Hepatocyte (in vitro differentiated cells): ENCODE measurements at regions not wholly inside any gene's neighbourhood (a gene's known extent, or its start where the extent isn't known, plus 50 kb on each side); places are given as distances from the start of the nearest gene placed in this dataset.

Experiments
- EZH2 ChIP-seq: fragments of 200-600 bp; sonication (generic); IDR thresholded peaks from 2 replicates; pipeline ENCODE4 v1.6.1; 2016; ENCODE audit warnings: antibody characterized with exemption, mild to moderate bottlenecking, borderline replicate concordance
- EZH2phosphoT487 ChIP-seq: fragments of 200-600 bp; sonication (generic); IDR thresholded peaks from one replicate; pipeline ENCODE4 v1.6.1; 2018; ENCODE audit warnings: antibody characterized with exemption, mild to moderate bottlenecking, low read depth, moderate library complexity; ENCODE audit not compliant: unreplicated experiment, severe bottlenecking
- TF ChIP-seq, protein P1 (sequence below): fragments of 200-600 bp; sonication (generic); IDR thresholded peaks from 2 replicates; pipeline ENCODE4 v1.5.1; 2016; ENCODE audit warnings: antibody characterized with exemption, mild to moderate bottlenecking; ENCODE audit not compliant: poor library complexity

GRCh38 chr3:124347418-124347817 is 355.5 kb upstream of the ROPN1 start:
- TF ChIP-seq EZH2 (no peak), EZH2phosphoT487 (no peak)
- TF ChIP-seq, protein P1, sequence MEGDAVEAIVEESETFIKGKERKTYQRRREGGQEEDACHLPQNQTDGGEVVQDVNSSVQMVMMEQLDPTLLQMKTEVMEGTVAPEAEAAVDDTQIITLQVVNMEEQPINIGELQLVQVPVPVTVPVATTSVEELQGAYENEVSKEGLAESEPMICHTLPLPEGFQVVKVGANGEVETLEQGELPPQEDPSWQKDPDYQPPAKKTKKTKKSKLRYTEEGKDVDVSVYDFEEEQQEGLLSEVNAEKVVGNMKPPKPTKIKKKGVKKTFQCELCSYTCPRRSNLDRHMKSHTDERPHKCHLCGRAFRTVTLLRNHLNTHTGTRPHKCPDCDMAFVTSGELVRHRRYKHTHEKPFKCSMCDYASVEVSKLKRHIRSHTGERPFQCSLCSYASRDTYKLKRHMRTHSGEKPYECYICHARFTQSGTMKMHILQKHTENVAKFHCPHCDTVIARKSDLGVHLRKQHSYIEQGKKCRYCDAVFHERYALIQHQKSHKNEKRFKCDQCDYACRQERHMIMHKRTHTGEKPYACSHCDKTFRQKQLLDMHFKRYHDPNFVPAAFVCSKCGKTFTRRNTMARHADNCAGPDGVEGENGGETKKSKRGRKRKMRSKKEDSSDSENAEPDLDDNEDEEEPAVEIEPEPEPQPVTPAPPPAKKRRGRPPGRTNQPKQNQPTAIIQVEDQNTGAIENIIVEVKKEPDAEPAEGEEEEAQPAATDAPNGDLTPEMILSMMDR = no peak
